ENCODE measurements at regions not wholly inside any gene's neighbourhood (a gene's known extent, or its start where the extent isn't known, plus 50 kb on each side); places are given as distances from the start of the nearest gene placed in this dataset.

GRCh38 chr10:78514459-78514858 is 480.8 kb downstream of the RPS24 start:
- TF ChIP-seq CTCF (conservative IDR thresholded peaks at IDR 0.05 in 1 of 2, IDR thresholded peaks at IDR 0.05 in 1 of 2; ENCODE audit: low read depth in 1 of 2, low read length in 2 of 2) (no peak), EZH2 (IDR thresholded peaks at IDR 0.05; ENCODE audit: low read length, missing control alignments) (no peak)
